ENCODE measurements at regions not wholly inside any gene's neighbourhood (a gene's known extent, or its start where the extent isn't known, plus 50 kb on each side); places are given as distances from the start of the nearest gene placed in this dataset.

- TF ChIP-seq ZGPAT (CRISPR knock-in tag; IDR thresholded peaks at IDR 0.05) (no peak), GABPB1 (CRISPR knock-in tag; IDR thresholded peaks at IDR 0.05) (no peak), HNRNPH1 (optimal IDR thresholded peaks at IDR 0.05; ENCODE audit: low read depth, low read length) (no peak), ISL2 (CRISPR knock-in tag; IDR thresholded peaks at IDR 0.05) (no peak), BCL6 (CRISPR knock-in tag; IDR thresholded peaks at IDR 0.05) (no peak), HIVEP1 (CRISPR knock-in tag; IDR thresholded peaks at IDR 0.05) (no peak), NCOR1 (IDR thresholded peaks at IDR 0.05; ENCODE audit: borderline replicate concordance, low read length) (no peak)
- TF ChIP-seq, protein P1, sequence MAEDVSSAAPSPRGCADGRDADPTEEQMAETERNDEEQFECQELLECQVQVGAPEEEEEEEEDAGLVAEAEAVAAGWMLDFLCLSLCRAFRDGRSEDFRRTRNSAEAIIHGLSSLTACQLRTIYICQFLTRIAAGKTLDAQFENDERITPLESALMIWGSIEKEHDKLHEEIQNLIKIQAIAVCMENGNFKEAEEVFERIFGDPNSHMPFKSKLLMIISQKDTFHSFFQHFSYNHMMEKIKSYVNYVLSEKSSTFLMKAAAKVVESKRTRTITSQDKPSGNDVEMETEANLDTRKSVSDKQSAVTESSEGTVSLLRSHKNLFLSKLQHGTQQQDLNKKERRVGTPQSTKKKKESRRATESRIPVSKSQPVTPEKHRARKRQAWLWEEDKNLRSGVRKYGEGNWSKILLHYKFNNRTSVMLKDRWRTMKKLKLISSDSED (CRISPR knock-in tag; IDR thresholded peaks at IDR 0.05) = no peak
Measured at GRCh38 chr2:128984081-128984480, 665.4 kb upstream of the HS6ST1 start (continued).

GRCh38 chr2:128984855-128985254, 666.2 kb upstream of the HS6ST1 start:
- no peak overlapping the region for H3K4me2 ChIP-seq (ENCODE audit: low read depth, low read length)
- DNase-seq (ENCODE audit: low spot score) (no peak), ATAC-seq (no peak), FAIRE-seq (no peak)
- ChIA-PET CTCF (ENCODE audit: low intra/inter-chr PET ratio, low total read pairs) (no interaction called here), POLR2A (no interaction called here)
- H3K27ac ChIP-seq (ENCODE audit: extremely low read length, insufficient read depth, low read length) = no peak overlapping the region
- peaks cover 0 to 35% of the 10 kb centered on the region in 2 experiments; a peak in 1 of 5 replicates for H3K27me3 ChIP-seq (ENCODE audit: control insufficient read depth in 1 of 2, insufficient read depth in 2 of 2, low read length in 2 of 2)
- no peak overlapping the region for H2AFZ ChIP-seq (ENCODE audit: low read length)
- no peak overlapping the region for H3K9ac ChIP-seq (ENCODE audit: insufficient read depth, low read depth, low read length)
- no TSS peak for BruUV-seq (replicated peaks)
- H3K36me3 ChIP-seq (replicated peaks in 1 of 2; ENCODE audit: control insufficient read depth in 1 of 2, insufficient read depth in 2 of 2, low read length in 2 of 2) = no peaks in the 10 kb centered on the region
- in situ Hi-C loops (cut with HindIII; ENCODE audit: extremely low pct_ligation_motif_present, low pct_unique_long_range_greater_than_20kb) (no loop called here), intact Hi-C loops (cut with micrococcal nuclease; ENCODE audit: unreplicated experiment) (no loop called here)
- H3K4me1 ChIP-seq (ENCODE audit: insufficient read depth, low read length) = no peaks in the 10 kb centered on the region
- H3K9me3 ChIP-seq (ENCODE audit: low read length) = no peaks in the 10 kb centered on the region
- H4K20me1 ChIP-seq (ENCODE audit: insufficient read depth, low read length) = no peaks in the 10 kb centered on the region
- no peak overlapping the region for H3K4me3 ChIP-seq (replicated peaks in 1 of 3; ENCODE audit: insufficient read depth in 1 of 3, low read depth in 2 of 3, low read length in 3 of 3)
- 15% methylated on average over 8 of the region's 8 CpGs for WGBS (ENCODE audit: low lambda C conversion rate)
- no peaks in the 10 kb centered on the region for H3K79me2 ChIP-seq (ENCODE audit: insufficient read depth, low read length)
- TF ChIP-seq RERE (CRISPR knock-in tag; IDR thresholded peaks at IDR 0.05; ENCODE audit: low read depth) = no peak
- TF ChIP-seq GZF1 (CRISPR knock-in tag; IDR thresholded peaks at IDR 0.05) = no peak
- no peak for TF ChIP-seq SP140L (CRISPR knock-in tag; IDR thresholded peaks at IDR 0.05; ENCODE audit: borderline replicate concordance)
- TF ChIP-seq SMYD3 (CRISPR knock-in tag; IDR thresholded peaks at IDR 0.05) = no peak
- TF ChIP-seq ZNF747 (CRISPR knock-in tag; IDR thresholded peaks at IDR 0.05; ENCODE audit: borderline replicate concordance) = no peak
- TF ChIP-seq TP53 (CRISPR knock-in tag; conservative IDR thresholded peaks at IDR 0.05) = no peak
